WTC11 (cell line): ENCODE measurements at regions not wholly inside any gene's neighbourhood (a gene's known extent, or its start where the extent isn't known, plus 50 kb on each side); places are given as distances from the start of the nearest gene placed in this dataset.

Source experiments
- ATAC-seq: fragments of 200-7000 bp; cut with Tn5 transposase; 2 replicates; pipeline ENCODE4 v1.10.0; 2021; ENCODE audit warnings: mild to moderate bottlenecking, moderate library complexity
- CTCF ChIA-PET: fragments of 300-600 bp; sonication (Branson Sonifier 250); formaldehyde crosslinking; loops from one replicate; lab custom pipeline; 2021; ENCODE audit warnings: antibody characterized with exemption; lab: Charles Lee
- POLR2A ChIA-PET: fragments of 350-600 bp; sonication (Branson Sonifier 250); formaldehyde crosslinking; loops from one replicate; lab custom pipeline; 2021; ENCODE audit warnings: antibody characterized with exemption; lab: Charles Lee
- DNase-seq: peaks from one replicate; pipeline ENCODE4 v3.0.0; 2021; ENCODE audit warnings: low spot score
- H3K27ac Mint-ChIP-seq: 2 replicates; pipeline ENCODE4 v1.8.0; 2021; ENCODE audit warnings: mixed read lengths
- H3K27me3 Mint-ChIP-seq: 2 replicates; pipeline ENCODE4 v1.8.0; 2021; ENCODE audit warnings: low read depth, mild to moderate bottlenecking, moderate library complexity, mixed read lengths
- H3K36me3 Mint-ChIP-seq: 2 replicates; pipeline ENCODE4 v1.8.0; 2021; ENCODE audit warnings: mixed read lengths
- H3K4me1 Mint-ChIP-seq: 2 replicates; pipeline ENCODE4 v1.8.0; 2022; ENCODE audit warnings: mixed read lengths
- H3K4me3 Mint-ChIP-seq: 2 replicates; pipeline ENCODE4 v1.8.0; 2021; ENCODE audit warnings: mild to moderate bottlenecking, moderate library complexity, mixed read lengths
- H3K9me3 Mint-ChIP-seq: 2 replicates; pipeline ENCODE4 v1.8.0; 2021; ENCODE audit warnings: mixed read lengths
- CBFB ChIP-seq: sonication (generic); formaldehyde crosslinking; IDR thresholded peaks from 2 replicates; pipeline ENCODE4 v1.8.1; 2022; ENCODE audit warnings: mild to moderate bottlenecking, low read depth, missing genetic modification reagents
- CREB1 ChIP-seq: sonication (generic); formaldehyde crosslinking; IDR thresholded peaks from 2 replicates; pipeline ENCODE4 v1.8.0; 2023; ENCODE audit warnings: mild to moderate bottlenecking, missing genetic modification reagents
- CREM ChIP-seq: sonication (generic); formaldehyde crosslinking; IDR thresholded peaks from 2 replicates; pipeline ENCODE4 v1.8.1; 2022; ENCODE audit warnings: mild to moderate bottlenecking, missing genetic modification reagents, moderate library complexity
- ELF4 ChIP-seq: sonication (generic); formaldehyde crosslinking; IDR thresholded peaks from 2 replicates; pipeline ENCODE4 v1.8.1; 2022; ENCODE audit warnings: low read depth, mild to moderate bottlenecking, moderate library complexity, missing genetic modification reagents
- EMX1 ChIP-seq: fragments of 250-450 bp; sonication (Bioruptor Pico); IDR thresholded peaks from 2 replicates; pipeline ENCODE4 v1.8.0; 2021; ENCODE audit warnings: mild to moderate bottlenecking
- ETV6 ChIP-seq: sonication (generic); formaldehyde crosslinking; IDR thresholded peaks from 2 replicates; pipeline ENCODE4 v1.8.1; 2022; ENCODE audit warnings: mild to moderate bottlenecking, missing genetic modification reagents
- FOXJ3 ChIP-seq: sonication (generic); formaldehyde crosslinking; IDR thresholded peaks from 2 replicates; pipeline ENCODE4 v1.9.0; 2021; ENCODE audit warnings: missing genetic modification reagents, mild to moderate bottlenecking, borderline replicate concordance
- FOXP1 ChIP-seq: sonication (generic); formaldehyde crosslinking; IDR thresholded peaks from 2 replicates; pipeline ENCODE4 v1.8.0; 2022; ENCODE audit warnings: missing genetic modification reagents, mild to moderate bottlenecking, moderate library complexity, borderline replicate concordance
- GRHL2 ChIP-seq: fragments of 250-450 bp; sonication (Bioruptor Pico); IDR thresholded peaks from 2 replicates; pipeline ENCODE4 v1.8.0; 2022; ENCODE audit warnings: mild to moderate bottlenecking, moderate library complexity; ENCODE audit not compliant: insufficient replicate concordance, severe bottlenecking
- JUN ChIP-seq: sonication (generic); formaldehyde crosslinking; IDR thresholded peaks from 2 replicates; pipeline ENCODE4 v1.8.0; 2023; ENCODE audit warnings: mild to moderate bottlenecking, missing genetic modification reagents
- MLX ChIP-seq: sonication (generic); formaldehyde crosslinking; IDR thresholded peaks from 2 replicates; pipeline ENCODE4 v1.8.1; 2023; ENCODE audit warnings: mild to moderate bottlenecking, missing genetic modification reagents, moderate library complexity
- NFATC4 ChIP-seq: fragments of 250-450 bp; sonication (Bioruptor Pico); IDR thresholded peaks from 2 replicates; pipeline ENCODE4 v1.9.0; 2021; ENCODE audit warnings: mild to moderate bottlenecking
- NFE2L1 ChIP-seq: sonication (generic); formaldehyde crosslinking; IDR thresholded peaks from 2 replicates; pipeline ENCODE4 v1.8.1; 2023; ENCODE audit warnings: missing genetic modification reagents
- NR2C2 ChIP-seq: sonication (generic); formaldehyde crosslinking; IDR thresholded peaks from 2 replicates; pipeline ENCODE4 v1.8.0; 2022; ENCODE audit warnings: mild to moderate bottlenecking, missing genetic modification reagents
- RORB ChIP-seq: fragments of 250-450 bp; sonication (Bioruptor Pico); IDR thresholded peaks from 2 replicates; pipeline ENCODE4 v1.9.0; 2021; ENCODE audit warnings: mild to moderate bottlenecking
- TCF7 ChIP-seq: sonication (generic); formaldehyde crosslinking; IDR thresholded peaks from 2 replicates; pipeline ENCODE4 v1.8.0; 2022; ENCODE audit warnings: mild to moderate bottlenecking, low read depth, missing genetic modification reagents, moderate library complexity
- TEAD1 ChIP-seq: sonication (generic); formaldehyde crosslinking; IDR thresholded peaks from 2 replicates; pipeline ENCODE4 v1.8.0; 2022; ENCODE audit warnings: mild to moderate bottlenecking, missing genetic modification reagents
- USF2 ChIP-seq: sonication (generic); formaldehyde crosslinking; IDR thresholded peaks from 2 replicates; pipeline ENCODE4 v1.8.1; 2023; ENCODE audit warnings: mild to moderate bottlenecking, missing genetic modification reagents, moderate library complexity
- ZBTB21 ChIP-seq: sonication (generic); formaldehyde crosslinking; IDR thresholded peaks from 2 replicates; pipeline ENCODE4 v1.8.1; 2023; ENCODE audit warnings: mild to moderate bottlenecking, missing genetic modification reagents, borderline replicate concordance
- ZNF121 ChIP-seq: sonication (generic); formaldehyde crosslinking; IDR thresholded peaks from 2 replicates; pipeline ENCODE4 v1.8.0; 2023; ENCODE audit warnings: missing genetic modification reagents
- ZNF138 ChIP-seq: sonication (generic); formaldehyde crosslinking; conservative IDR thresholded peaks from 2 replicates; pipeline ENCODE4 v1.8.1; 2022; ENCODE audit warnings: mild to moderate bottlenecking, moderate library complexity, missing genetic modification reagents
- ZNF219 ChIP-seq: sonication (generic); formaldehyde crosslinking; IDR thresholded peaks from 2 replicates; pipeline ENCODE4 v1.8.0; 2023; ENCODE audit warnings: missing genetic modification reagents, mild to moderate bottlenecking, borderline replicate concordance
- ZNF263 ChIP-seq: sonication (generic); formaldehyde crosslinking; IDR thresholded peaks from 2 replicates; pipeline ENCODE4 v1.8.1; 2022; ENCODE audit warnings: low read depth, mild to moderate bottlenecking, moderate library complexity, missing genetic modification reagents
- ZNF671 ChIP-seq: fragments of 250-450 bp; sonication (Bioruptor Pico); IDR thresholded peaks from 2 replicates; pipeline ENCODE4 v1.8.0; 2021; ENCODE audit warnings: mild to moderate bottlenecking
- TF ChIP-seq, protein P1 (sequence below): sonication (generic); formaldehyde crosslinking; IDR thresholded peaks from 2 replicates; pipeline ENCODE4 v1.8.1; 2022; ENCODE audit warnings: low read depth, mild to moderate bottlenecking, moderate library complexity, missing genetic modification reagents, borderline replicate concordance
- TF ChIP-seq, protein P2 (sequence below): sonication (generic); formaldehyde crosslinking; IDR thresholded peaks from 2 replicates; pipeline ENCODE4 v1.8.0; 2022; ENCODE audit warnings: mild to moderate bottlenecking, missing genetic modification reagents

GRCh38 chr5:61651195-61651594 is 319.1 kb downstream of the ZSWIM6 start (continued):
- TF ChIP-seq, protein P1, sequence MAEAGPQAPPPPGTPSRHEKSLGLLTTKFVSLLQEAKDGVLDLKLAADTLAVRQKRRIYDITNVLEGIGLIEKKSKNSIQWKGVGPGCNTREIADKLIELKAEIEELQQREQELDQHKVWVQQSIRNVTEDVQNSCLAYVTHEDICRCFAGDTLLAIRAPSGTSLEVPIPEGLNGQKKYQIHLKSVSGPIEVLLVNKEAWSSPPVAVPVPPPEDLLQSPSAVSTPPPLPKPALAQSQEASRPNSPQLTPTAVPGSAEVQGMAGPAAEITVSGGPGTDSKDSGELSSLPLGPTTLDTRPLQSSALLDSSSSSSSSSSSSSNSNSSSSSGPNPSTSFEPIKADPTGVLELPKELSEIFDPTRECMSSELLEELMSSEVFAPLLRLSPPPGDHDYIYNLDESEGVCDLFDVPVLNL (CRISPR knock-in tag) = no peak
- TF ChIP-seq FOXP1 (no peak), ZNF121 (CRISPR knock-in tag) (no peak), CBFB (CRISPR knock-in tag) (no peak), JUN (CRISPR knock-in tag) (no peak), MLX (CRISPR knock-in tag) (no peak)

- Mint-ChIP-seq H3K27ac (no peak overlapping the region), H3K36me3 (no peaks in the 10 kb centered on the region), H3K9me3 (no peaks in the 10 kb centered on the region), H3K27me3 (peaks cover 2% of the 10 kb centered on the region; the same call in 1 of the 2 replicates), H3K4me3 (no peak overlapping the region)
- ATAC-seq (no peak), DNase-seq (no peak)
- CTCF ChIA-PET = no interaction called here
- POLR2A ChIA-PET = no interaction called here
- no peak for TF ChIP-seq ZNF263 (CRISPR knock-in tag)
- TF ChIP-seq FOXJ3 = no peak
- TF ChIP-seq, all 79 proteins: peak for 0
- peaks cover 13% of the 10 kb centered on the region for H3K4me1 Mint-ChIP-seq
Observed at GRCh38 chr5:61652916-61653315, 320.9 kb downstream of the ZSWIM6 start.

DNA sequence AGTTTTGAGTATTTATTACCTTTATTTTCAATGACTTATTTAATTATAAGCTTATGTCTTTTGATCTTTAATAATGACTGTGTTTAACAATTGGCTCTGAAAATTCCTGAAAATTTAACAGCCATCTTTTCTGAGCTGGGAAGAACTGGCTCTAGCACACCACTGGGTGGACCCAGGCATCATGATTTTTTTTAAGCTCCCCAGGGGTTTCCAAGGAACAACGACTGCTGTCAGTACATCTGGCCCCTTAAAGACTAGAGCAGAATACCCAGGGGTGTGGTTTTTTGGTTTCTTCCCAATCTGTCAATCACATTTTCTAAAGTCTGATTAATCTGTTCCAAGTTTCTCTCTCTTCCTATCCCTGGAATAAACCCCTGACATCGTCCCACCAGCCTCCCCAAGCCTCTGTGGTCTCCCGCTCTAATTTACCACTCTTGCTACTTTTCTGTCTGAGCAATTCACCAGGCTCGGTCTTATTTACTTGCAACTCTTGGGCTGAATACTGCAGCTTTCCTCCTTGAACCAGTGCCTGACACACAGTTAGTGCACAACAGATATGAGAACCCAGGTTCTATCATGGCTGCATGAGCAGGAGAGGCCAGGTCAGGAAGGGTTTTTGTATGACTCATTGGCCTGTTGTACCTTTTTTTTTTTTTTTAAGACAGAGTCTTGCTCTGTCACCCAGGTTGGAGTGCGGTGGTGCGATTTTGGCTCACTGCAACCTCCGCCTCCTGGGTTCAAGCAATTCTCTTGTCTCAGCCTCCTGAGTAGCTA is 321.9 kb downstream of the ZSWIM6 start:
- ATAC-seq = no peak
- POLR2A ChIA-PET = no interaction called here
- CTCF ChIA-PET = interaction anchor here (1.0 to 1.3 kb wide), 3 partner anchors 25 to 280 kb away, joined by 3 to 6 read pairs (median 3); no protein-coding TSS in a partner anchor
- H3K9me3 Mint-ChIP-seq = no peaks in the 10 kb centered on the region
- no peak overlapping the region for H3K27ac Mint-ChIP-seq
- no peak overlapping the region for H3K4me3 Mint-ChIP-seq
- no peak for TF ChIP-seq ZNF671 (CRISPR knock-in tag)
- no peak for TF ChIP-seq USF2
- H3K36me3 Mint-ChIP-seq = no peaks in the 10 kb centered on the region
- no peaks in the 10 kb centered on the region for H3K27me3 Mint-ChIP-seq
- H3K4me1 Mint-ChIP-seq = peaks cover 21% of the 10 kb centered on the region
- no peak for DNase-seq

DNA sequence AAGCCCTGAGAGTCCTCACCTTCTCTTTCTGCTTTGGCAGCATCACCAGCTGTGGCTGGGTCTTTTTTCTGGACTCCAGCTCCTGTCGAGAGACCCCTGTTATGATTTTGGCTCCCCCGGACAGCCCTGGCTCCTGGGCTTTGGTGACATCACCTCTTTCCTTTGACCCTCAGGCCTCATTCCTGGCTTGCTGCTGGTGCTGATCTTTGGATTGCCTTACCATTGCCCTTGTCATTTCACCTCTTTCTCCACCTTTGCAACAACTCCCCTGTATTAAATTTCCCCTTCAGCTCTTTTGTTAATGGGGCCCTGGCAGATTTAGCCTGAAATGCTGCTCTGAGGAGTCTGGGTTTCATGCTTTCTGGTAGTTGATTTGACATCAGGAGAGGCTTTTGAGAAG is 322.8 kb downstream of the ZSWIM6 start:
- no peaks in the 10 kb centered on the region for H3K9me3 Mint-ChIP-seq
- no peak for DNase-seq
- no peaks in the 10 kb centered on the region for H3K36me3 Mint-ChIP-seq
- no peak for ATAC-seq
- ChIA-PET CTCF (no interaction called here), POLR2A (no interaction called here)
- no peak overlapping the region for H3K27ac Mint-ChIP-seq
- peaks cover 3% of the 10 kb centered on the region for H3K27me3 Mint-ChIP-seq
- no peak for TF ChIP-seq NFATC4 (CRISPR knock-in tag)
- TF ChIP-seq NFE2L1 (CRISPR knock-in tag) = no peak
- no peak for TF ChIP-seq RORB (CRISPR knock-in tag)
- no peak for TF ChIP-seq CREB1 (CRISPR knock-in tag)
- TF ChIP-seq TEAD1 (CRISPR knock-in tag) = no peak
- no peak for TF ChIP-seq ETV6 (CRISPR knock-in tag)
- no peak for TF ChIP-seq EMX1 (CRISPR knock-in tag)
- no peak for TF ChIP-seq CREM (CRISPR knock-in tag)
- no peak for TF ChIP-seq GRHL2 (CRISPR knock-in tag)
- no peak for TF ChIP-seq ZBTB21
- no peak for TF ChIP-seq TCF7 (CRISPR knock-in tag)
- TF ChIP-seq ZNF219 (CRISPR knock-in tag) = no peak
- TF ChIP-seq NR2C2 (CRISPR knock-in tag) = no peak
- TF ChIP-seq, protein P2, sequence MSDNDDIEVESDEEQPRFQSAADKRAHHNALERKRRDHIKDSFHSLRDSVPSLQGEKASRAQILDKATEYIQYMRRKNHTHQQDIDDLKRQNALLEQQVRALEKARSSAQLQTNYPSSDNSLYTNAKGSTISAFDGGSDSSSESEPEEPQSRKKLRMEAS (CRISPR knock-in tag) = no peak
- no peak for TF ChIP-seq ELF4 (CRISPR knock-in tag)
- no peak for TF ChIP-seq ZNF138 (CRISPR knock-in tag)
- TF ChIP-seq, all 79 proteins: peak for 0
- Mint-ChIP-seq H3K4me3 (no peak overlapping the region), H3K4me1 (peaks cover 30% of the 10 kb centered on the region)
